HEK293 (cell line): ENCODE measurements at regions not wholly inside any gene's neighbourhood (a gene's known extent, or its start where the extent isn't known, plus 50 kb on each side); places are given as distances from the start of the nearest gene placed in this dataset.

ENCODE experiments used
- CTCF ChIA-PET: fragments of 350-600 bp; formaldehyde crosslinking; extraction: SDS; loops from one replicate; lab custom pipeline; 2021; ENCODE audit warnings: antibody characterized with exemption; lab: Yijun Ruan, JAX
- POLR2A ChIA-PET: fragments of 300-600 bp; formaldehyde crosslinking; extraction: SDS; loops from one replicate; lab custom pipeline; 2020; ENCODE audit warnings: antibody characterized with exemption, inconsistent platforms; lab: Yijun Ruan, JAX
- H3K27ac ChIP-seq: fragments of 200-500 bp; sonication (Bioruptor generic); 2 replicates; pipeline ENCODE4 v1.5.1; 2014; ENCODE audit warnings: low read depth, low read length, control low read depth, inconsistent platforms; ENCODE audit errors: extremely low read depth
- H3K36me3 ChIP-seq, 2 experiments: fragments of 200-500 bp in 1 of 2; sonication (Bioruptor generic) in 1 of 2; 1 replicate in 1 of 2; 2 replicates in 1 of 2; pipeline ENCODE4 v1.5.1; 2014 to 2017; ENCODE audit warnings: inconsistent platforms in 2 of 2, low read length in 2 of 2; ENCODE audit not compliant: control insufficient read depth in 2 of 2, insufficient read depth in 1 of 2
- H3K4me1 ChIP-seq: fragments of 200-500 bp; sonication (Bioruptor generic); 2 replicates; pipeline ENCODE4 v1.5.1; 2014; ENCODE audit warnings: mild to moderate bottlenecking, low read length, inconsistent platforms; ENCODE audit not compliant: control insufficient read depth, insufficient read depth
- H3K4me3 ChIP-seq: 2 replicates; pipeline ENCODE4 v1.5.1; 2011; ENCODE audit warnings: low read depth, mild to moderate bottlenecking, control low read depth, low read length, moderate library complexity
- H3K9me3 ChIP-seq: fragments of 200-500 bp; sonication (Bioruptor generic); 2 replicates; pipeline ENCODE4 v1.5.1; 2014; ENCODE audit warnings: low read depth, low read length, inconsistent platforms; ENCODE audit not compliant: control insufficient read depth, insufficient read depth
- EGR2 ChIP-seq: fragments of 450-650 bp; formaldehyde crosslinking; IDR thresholded peaks from 2 replicates; pipeline ENCODE4 v1.5.1; 2016; ENCODE audit warnings: low read depth, missing biosample characterization, missing genetic modification characterization
- GLI2 ChIP-seq: fragments of 450-650 bp; formaldehyde crosslinking; IDR thresholded peaks from 2 replicates; pipeline ENCODE4; 2017; ENCODE audit warnings: missing biosample characterization, missing genetic modification characterization, low read depth, borderline replicate concordance
- GLIS1 ChIP-seq: fragments of 450-650 bp; formaldehyde crosslinking; IDR thresholded peaks from 2 replicates; pipeline ENCODE4 v1.5.1; 2016; ENCODE audit warnings: missing biosample characterization, missing genetic modification characterization
- GLIS2 ChIP-seq: fragments of 450-650 bp; formaldehyde crosslinking; IDR thresholded peaks from 2 replicates; pipeline ENCODE4 v1.5.1; 2016; ENCODE audit warnings: missing biosample characterization, missing genetic modification characterization
- HOXC10 ChIP-seq: sonication (generic); formaldehyde crosslinking; IDR thresholded peaks from 2 replicates; pipeline ENCODE4 v1.8.1; 2023; ENCODE audit warnings: mild to moderate bottlenecking, missing genetic modification reagents
- KLF10 ChIP-seq: fragments of 450-650 bp; IDR thresholded peaks from 2 replicates; pipeline ENCODE4 v1.5.1; 2018; ENCODE audit warnings: missing biosample characterization, mild to moderate bottlenecking, missing genetic modification characterization
- KLF8 ChIP-seq: fragments of 450-650 bp; formaldehyde crosslinking; IDR thresholded peaks from 2 replicates; pipeline ENCODE4 v1.5.1; 2016; ENCODE audit warnings: missing biosample characterization, missing genetic modification characterization
- OSR2 ChIP-seq: fragments of 450-650 bp; formaldehyde crosslinking; IDR thresholded peaks from 2 replicates; pipeline ENCODE4 v1.5.1; 2016; ENCODE audit warnings: missing biosample characterization, missing genetic modification characterization
- TRIM28 ChIP-seq: IDR thresholded peaks from 2 replicates; pipeline ENCODE4 v1.6.1; 2011; ENCODE audit warnings: low read length, control low read depth, borderline replicate concordance
- ZBTB1 ChIP-seq: fragments of 450-650 bp; formaldehyde crosslinking; IDR thresholded peaks from 2 replicates; pipeline ENCODE4 v1.5.1; 2016; ENCODE audit warnings: missing biosample characterization, missing genetic modification characterization
- ZBTB17 ChIP-seq: fragments of 450-650 bp; formaldehyde crosslinking; IDR thresholded peaks from 2 replicates; pipeline ENCODE4 v1.5.1; 2016; ENCODE audit warnings: missing biosample characterization, missing genetic modification characterization
- ZNF10 ChIP-seq: fragments of 450-650 bp; formaldehyde crosslinking; IDR thresholded peaks from 2 replicates; pipeline ENCODE4 v1.5.1; 2017; ENCODE audit warnings: missing biosample characterization, missing genetic modification characterization
- ZNF140 ChIP-seq: fragments of 450-650 bp; formaldehyde crosslinking; IDR thresholded peaks from 2 replicates; pipeline ENCODE4 v1.5.1; 2016; ENCODE audit warnings: missing biosample characterization, missing genetic modification characterization
- ZNF155 ChIP-seq: fragments of 450-650 bp; formaldehyde crosslinking; IDR thresholded peaks from 2 replicates; pipeline ENCODE4 v1.5.1; 2016; ENCODE audit warnings: missing biosample characterization, missing genetic modification characterization
- ZNF211 ChIP-seq: fragments of 450-650 bp; formaldehyde crosslinking; IDR thresholded peaks from 2 replicates; pipeline ENCODE4 v1.5.1; 2016; ENCODE audit warnings: low read depth, missing biosample characterization, missing genetic modification characterization
- ZNF221 ChIP-seq: fragments of 450-650 bp; formaldehyde crosslinking; IDR thresholded peaks from 2 replicates; pipeline ENCODE4 v1.5.1; 2017; ENCODE audit warnings: missing biosample characterization, missing genetic modification characterization, borderline replicate concordance
- ZNF274 ChIP-seq, 2 experiments: fragments of 200-500 bp in 1 of 2; fragments of 450-650 bp in 1 of 2; sonication (Bioruptor generic) in 1 of 2; formaldehyde crosslinking in 1 of 2; IDR thresholded peaks; 2 replicates each; pipeline versions ENCODE4 v1.5.1 to v1.6.1; 2014 to 2016; ENCODE audit warnings: borderline replicate concordance in 1 of 2, inconsistent platforms in 1 of 2, low read length in 1 of 2, missing biosample characterization in 1 of 2, missing genetic modification characterization in 1 of 2
- ZNF302 ChIP-seq: fragments of 450-650 bp; formaldehyde crosslinking; IDR thresholded peaks from 2 replicates; pipeline ENCODE4 v1.5.1; 2016; ENCODE audit warnings: missing biosample characterization, missing genetic modification characterization, low read depth
- ZNF341 ChIP-seq: fragments of 450-650 bp; formaldehyde crosslinking; IDR thresholded peaks from 2 replicates; pipeline ENCODE4; 2016; ENCODE audit warnings: low read depth, missing biosample characterization, missing genetic modification characterization
- ZNF560 ChIP-seq: fragments of 450-650 bp; formaldehyde crosslinking; IDR thresholded peaks from 2 replicates; pipeline ENCODE4 v1.5.1; 2017; ENCODE audit warnings: missing biosample characterization, missing genetic modification characterization, borderline replicate concordance
- ZNF660 ChIP-seq: fragments of 450-650 bp; IDR thresholded peaks from 2 replicates; pipeline ENCODE4 v1.5.1; 2018; ENCODE audit warnings: missing biosample characterization, mild to moderate bottlenecking, missing genetic modification characterization
- ZNF768 ChIP-seq: fragments of 450-650 bp; formaldehyde crosslinking; IDR thresholded peaks from 2 replicates; pipeline ENCODE4 v1.5.1; 2018; ENCODE audit warnings: missing biosample characterization, mild to moderate bottlenecking, missing genetic modification characterization
- ZNF785 ChIP-seq: fragments of 450-650 bp; formaldehyde crosslinking; IDR thresholded peaks from 2 replicates; pipeline ENCODE4 v1.5.1; 2016; ENCODE audit warnings: missing biosample characterization, missing genetic modification characterization
- ZSCAN23 ChIP-seq: fragments of 450-650 bp; formaldehyde crosslinking; IDR thresholded peaks from 2 replicates; pipeline ENCODE4 v1.5.1; 2016; ENCODE audit warnings: missing biosample characterization, missing genetic modification characterization
- ZXDB ChIP-seq: fragments of 450-650 bp; formaldehyde crosslinking; IDR thresholded peaks from 2 replicates; pipeline ENCODE4 v1.5.1; 2016; ENCODE audit warnings: missing biosample characterization, missing genetic modification characterization
- TF ChIP-seq, protein P1 (sequence below): fragments of 450-650 bp; IDR thresholded peaks from 2 replicates; pipeline ENCODE4 v1.5.1; 2018; ENCODE audit warnings: missing biosample characterization, mild to moderate bottlenecking, missing genetic modification characterization
- TF ChIP-seq, protein P2 (sequence below): fragments of 450-650 bp; formaldehyde crosslinking; IDR thresholded peaks from 2 replicates; pipeline ENCODE4 v1.5.1; 2017; ENCODE audit warnings: missing biosample characterization, missing genetic modification characterization
- TF ChIP-seq, protein P3 (sequence below): fragments of 450-650 bp; formaldehyde crosslinking; IDR thresholded peaks from 2 replicates; pipeline ENCODE4 v1.5.1; 2016; ENCODE audit warnings: missing biosample characterization, missing genetic modification characterization
- TF ChIP-seq, protein P4 (sequence below): fragments of 450-650 bp; formaldehyde crosslinking; IDR thresholded peaks from 2 replicates; pipeline ENCODE4 v1.5.1; 2016; ENCODE audit warnings: missing biosample characterization, missing genetic modification characterization

DNA sequence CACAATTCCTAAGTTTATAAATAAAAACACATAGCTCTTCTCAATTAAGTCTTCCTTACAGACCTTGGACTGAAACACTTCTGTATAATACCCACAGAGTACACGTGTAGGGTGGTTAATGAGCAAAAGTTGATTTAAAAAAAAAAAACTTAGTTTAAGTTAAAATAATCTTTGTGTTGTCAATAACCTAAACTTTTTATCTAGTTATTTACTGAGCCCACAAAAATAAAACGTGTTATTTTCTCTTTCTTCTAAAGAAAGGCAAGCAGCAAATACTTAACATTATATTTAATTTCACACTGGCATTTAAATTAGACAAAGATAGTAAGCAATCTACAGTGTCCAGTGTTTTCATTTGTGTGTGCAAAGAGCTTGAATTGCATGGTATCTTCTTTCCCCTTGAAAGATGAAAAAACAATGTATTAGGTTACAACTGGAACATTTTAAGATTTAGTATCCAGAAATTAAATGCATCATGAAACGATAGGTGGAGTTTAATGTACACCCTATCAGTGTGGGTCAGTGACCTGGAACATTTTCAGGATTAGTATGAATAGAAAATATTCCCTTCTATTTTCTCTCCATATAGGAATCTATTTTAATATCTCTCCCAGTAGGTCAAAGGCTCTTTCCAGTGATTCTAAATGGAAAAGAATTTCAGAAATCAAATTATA, 1014.8 kb downstream of the NR2F1-AS1 start (continued):
- TF ChIP-seq ZNF560 (tag by site-specific recombination) (no peak), ZNF341 (tag by site-specific recombination) (no peak), ZNF211 (tag by site-specific recombination) (no peak), ZXDB (peak; percentile 45; the same call in 1 of the 2 replicates), TRIM28 (no peak), ZNF10 (tag by site-specific recombination) (no peak; the same call in 1 of the 2 replicates), ZNF785 (tag by site-specific recombination) (no peak), OSR2 (peak; percentile 47; the same call in 1 of the 2 replicates), ZNF768 (tag by site-specific recombination) (no peak), GLIS2 (tag by site-specific recombination) (no peak), ZNF140 (tag by site-specific recombination) (no peak)
- TF ChIP-seq, protein P1, sequence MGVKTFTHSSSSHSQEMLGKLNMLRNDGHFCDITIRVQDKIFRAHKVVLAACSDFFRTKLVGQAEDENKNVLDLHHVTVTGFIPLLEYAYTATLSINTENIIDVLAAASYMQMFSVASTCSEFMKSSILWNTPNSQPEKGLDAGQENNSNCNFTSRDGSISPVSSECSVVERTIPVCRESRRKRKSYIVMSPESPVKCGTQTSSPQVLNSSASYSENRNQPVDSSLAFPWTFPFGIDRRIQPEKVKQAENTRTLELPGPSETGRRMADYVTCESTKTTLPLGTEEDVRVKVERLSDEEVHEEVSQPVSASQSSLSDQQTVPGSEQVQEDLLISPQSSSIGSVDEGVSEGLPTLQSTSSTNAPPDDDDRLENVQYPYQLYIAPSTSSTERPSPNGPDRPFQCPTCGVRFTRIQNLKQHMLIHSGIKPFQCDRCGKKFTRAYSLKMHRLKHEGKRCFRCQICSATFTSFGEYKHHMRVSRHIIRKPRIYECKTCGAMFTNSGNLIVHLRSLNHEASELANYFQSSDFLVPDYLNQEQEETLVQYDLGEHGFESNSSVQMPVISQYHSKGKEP (tag by site-specific recombination) = peak; percentile 87

DNA sequence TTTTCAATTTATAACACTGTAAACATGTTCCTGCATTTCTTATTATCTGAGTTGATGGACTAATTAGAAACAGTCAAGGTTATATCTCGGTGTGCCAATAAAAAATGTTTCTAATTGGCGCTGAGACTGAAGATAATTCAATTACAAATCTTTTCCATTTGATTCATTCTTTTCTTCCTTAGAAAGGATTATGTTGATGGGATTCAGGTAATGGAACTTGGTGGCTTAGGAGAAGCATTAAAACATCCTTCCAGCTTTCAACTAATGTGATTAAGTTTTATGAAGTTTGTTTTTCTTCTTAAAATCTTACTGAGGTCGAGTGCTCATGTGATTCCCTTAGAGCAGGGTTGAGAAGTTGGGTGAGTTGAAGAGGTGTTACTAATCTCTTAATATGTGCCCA, 1015.3 kb downstream of the NR2F1-AS1 start:
- CTCF ChIA-PET = interaction anchor here (0.6 kb wide), 2 partner anchors 73 to 1961 kb away, joined by 3 read pairs; no protein-coding TSS in a partner anchor
- POLR2A ChIA-PET = no interaction called here
- H3K27ac ChIP-seq = no peak overlapping the region
- H3K4me3 ChIP-seq = no peak overlapping the region
- H3K4me1 ChIP-seq = peaks cover 32% of the 10 kb centered on the region
- no peaks in the 10 kb centered on the region for H3K9me3 ChIP-seq
- no peaks in the 10 kb centered on the region for H3K36me3 ChIP-seq
- TF ChIP-seq, protein P1 (tag by site-specific recombination) = peak; percentile 83
- TF ChIP-seq EGR2 (tag by site-specific recombination) = no peak
- TF ChIP-seq GLIS1 (tag by site-specific recombination) = 0 out of 2 replicates have a peak, but pooled peaks have one; percentile 10
- TF ChIP-seq ZNF302 (tag by site-specific recombination) = no peak
- TF ChIP-seq, protein P2, sequence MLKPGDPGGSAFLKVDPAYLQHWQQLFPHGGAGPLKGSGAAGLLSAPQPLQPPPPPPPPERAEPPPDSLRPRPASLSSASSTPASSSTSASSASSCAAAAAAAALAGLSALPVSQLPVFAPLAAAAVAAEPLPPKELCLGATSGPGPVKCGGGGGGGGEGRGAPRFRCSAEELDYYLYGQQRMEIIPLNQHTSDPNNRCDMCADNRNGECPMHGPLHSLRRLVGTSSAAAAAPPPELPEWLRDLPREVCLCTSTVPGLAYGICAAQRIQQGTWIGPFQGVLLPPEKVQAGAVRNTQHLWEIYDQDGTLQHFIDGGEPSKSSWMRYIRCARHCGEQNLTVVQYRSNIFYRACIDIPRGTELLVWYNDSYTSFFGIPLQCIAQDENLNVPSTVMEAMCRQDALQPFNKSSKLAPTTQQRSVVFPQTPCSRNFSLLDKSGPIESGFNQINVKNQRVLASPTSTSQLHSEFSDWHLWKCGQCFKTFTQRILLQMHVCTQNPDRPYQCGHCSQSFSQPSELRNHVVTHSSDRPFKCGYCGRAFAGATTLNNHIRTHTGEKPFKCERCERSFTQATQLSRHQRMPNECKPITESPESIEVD (tag by site-specific recombination) = peak; percentile 82
- peak; percentile 11; the same call in 1 of the 2 replicates for TF ChIP-seq ZSCAN23 (tag by site-specific recombination)
- TF ChIP-seq, protein P3, sequence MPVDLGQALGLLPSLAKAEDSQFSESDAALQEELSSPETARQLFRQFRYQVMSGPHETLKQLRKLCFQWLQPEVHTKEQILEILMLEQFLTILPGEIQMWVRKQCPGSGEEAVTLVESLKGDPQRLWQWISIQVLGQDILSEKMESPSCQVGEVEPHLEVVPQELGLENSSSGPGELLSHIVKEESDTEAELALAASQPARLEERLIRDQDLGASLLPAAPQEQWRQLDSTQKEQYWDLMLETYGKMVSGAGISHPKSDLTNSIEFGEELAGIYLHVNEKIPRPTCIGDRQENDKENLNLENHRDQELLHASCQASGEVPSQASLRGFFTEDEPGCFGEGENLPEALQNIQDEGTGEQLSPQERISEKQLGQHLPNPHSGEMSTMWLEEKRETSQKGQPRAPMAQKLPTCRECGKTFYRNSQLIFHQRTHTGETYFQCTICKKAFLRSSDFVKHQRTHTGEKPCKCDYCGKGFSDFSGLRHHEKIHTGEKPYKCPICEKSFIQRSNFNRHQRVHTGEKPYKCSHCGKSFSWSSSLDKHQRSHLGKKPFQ (tag by site-specific recombination) = peak; percentile 33; the same call in 1 of the 2 replicates
- TF ChIP-seq HOXC10 (CRISPR knock-in tag) = no peak
- TF ChIP-seq KLF8 (tag by site-specific recombination) = peak; percentile 29; the same call in 1 of the 2 replicates
- TF ChIP-seq ZNF274 (IDR thresholded peaks at IDR 0.05; ENCODE audit: low read length) = no peak
- TF ChIP-seq ZNF274 (tag by site-specific recombination; IDR thresholded peaks at IDR 0.05; ENCODE audit: borderline replicate concordance) = no peak
- no peak for TF ChIP-seq ZBTB1 (tag by site-specific recombination)
- no peak for TF ChIP-seq ZNF221 (tag by site-specific recombination)
- no peak for TF ChIP-seq ZNF155 (tag by site-specific recombination)
- TF ChIP-seq, protein P4, sequence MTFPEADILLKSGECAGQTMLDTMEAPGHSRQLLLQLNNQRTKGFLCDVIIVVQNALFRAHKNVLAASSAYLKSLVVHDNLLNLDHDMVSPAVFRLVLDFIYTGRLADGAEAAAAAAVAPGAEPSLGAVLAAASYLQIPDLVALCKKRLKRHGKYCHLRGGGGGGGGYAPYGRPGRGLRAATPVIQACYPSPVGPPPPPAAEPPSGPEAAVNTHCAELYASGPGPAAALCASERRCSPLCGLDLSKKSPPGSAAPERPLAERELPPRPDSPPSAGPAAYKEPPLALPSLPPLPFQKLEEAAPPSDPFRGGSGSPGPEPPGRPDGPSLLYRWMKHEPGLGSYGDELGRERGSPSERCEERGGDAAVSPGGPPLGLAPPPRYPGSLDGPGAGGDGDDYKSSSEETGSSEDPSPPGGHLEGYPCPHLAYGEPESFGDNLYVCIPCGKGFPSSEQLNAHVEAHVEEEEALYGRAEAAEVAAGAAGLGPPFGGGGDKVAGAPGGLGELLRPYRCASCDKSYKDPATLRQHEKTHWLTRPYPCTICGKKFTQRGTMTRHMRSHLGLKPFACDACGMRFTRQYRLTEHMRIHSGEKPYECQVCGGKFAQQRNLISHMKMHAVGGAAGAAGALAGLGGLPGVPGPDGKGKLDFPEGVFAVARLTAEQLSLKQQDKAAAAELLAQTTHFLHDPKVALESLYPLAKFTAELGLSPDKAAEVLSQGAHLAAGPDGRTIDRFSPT (tag by site-specific recombination) = no peak
- TF ChIP-seq ZBTB17 (tag by site-specific recombination) = peak; percentile 64
- 0 out of 2 replicates have a peak, but pooled peaks have one; percentile 25 for TF ChIP-seq GLI2
- TF ChIP-seq KLF10 = peak; percentile 53
- TF ChIP-seq ZNF660 (tag by site-specific recombination) = no peak
